HG03103 (cell line): ENCODE measurements at regions not wholly inside any gene's neighbourhood (a gene's known extent, or its start where the extent isn't known, plus 50 kb on each side); places are given as distances from the start of the nearest gene placed in this dataset.

Experiments used
- ATAC-seq: cut with Tn5 transposase; IDR thresholded peaks from one replicate; pipeline ENCODE4 v1.9.1; 2021; ENCODE audit warnings: low read depth; ENCODE audit not compliant: unreplicated experiment

DNA sequence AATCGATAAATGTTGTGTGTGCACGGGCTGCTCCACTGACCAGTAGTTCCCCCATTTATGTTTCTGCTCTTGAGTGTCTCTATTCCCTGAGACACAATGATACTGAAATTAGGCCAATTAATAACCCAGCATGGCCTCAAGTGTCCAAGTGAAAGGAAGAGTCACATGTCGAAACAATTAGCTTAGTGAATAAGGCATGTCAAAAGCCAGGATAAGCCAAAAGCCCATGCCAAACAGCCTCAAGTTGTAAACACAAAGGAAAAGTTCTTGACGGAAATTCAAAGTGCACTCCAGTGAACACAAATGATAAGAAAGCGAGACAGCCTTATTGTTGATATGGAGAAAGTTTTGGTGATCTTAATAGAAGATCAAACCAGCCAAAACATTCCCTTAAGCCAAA, 167.1 kb upstream of the C1QTNF7 start:
- ATAC-seq: no peak

DNA sequence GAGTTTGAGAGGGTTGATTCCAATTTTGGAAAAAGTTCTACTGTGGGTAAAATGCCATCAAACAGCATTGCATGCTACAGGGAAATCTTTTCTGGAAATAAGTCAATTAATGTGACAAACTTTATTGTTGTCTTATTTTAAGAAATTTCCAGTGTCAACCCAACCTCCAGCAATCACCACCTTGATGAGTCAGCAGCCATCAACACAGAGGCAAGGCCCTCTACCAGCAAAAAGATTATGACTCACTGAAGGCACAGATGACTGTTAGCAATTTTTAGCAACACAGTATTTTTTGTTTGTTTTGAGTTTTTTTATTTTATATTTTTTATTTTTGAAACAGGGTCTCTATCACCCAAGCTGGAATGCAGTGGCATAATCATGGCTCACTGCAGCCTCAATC, 165.4 kb upstream of the C1QTNF7 start:
- ATAC-seq: no peak

DNA sequence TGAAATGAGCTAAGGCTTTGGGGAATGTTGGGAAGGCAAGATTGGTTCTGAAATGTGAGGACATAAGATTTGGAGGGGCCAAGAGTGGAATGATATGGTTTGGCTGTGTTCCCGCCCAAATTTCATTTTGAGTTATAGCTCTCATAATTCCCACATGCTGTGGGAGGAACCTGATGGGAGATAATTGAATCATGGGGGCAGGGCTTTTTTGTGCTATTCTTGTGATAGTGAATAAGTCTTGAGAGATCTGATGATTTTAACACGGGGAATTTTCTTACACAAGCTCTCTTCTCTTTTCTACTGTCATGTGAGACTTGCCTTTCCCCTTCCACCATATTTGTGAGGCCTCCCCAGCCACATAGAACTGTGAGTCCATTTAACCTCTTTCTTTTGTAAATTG, 157.6 kb upstream of the C1QTNF7 start:
- no peak for ATAC-seq

DNA sequence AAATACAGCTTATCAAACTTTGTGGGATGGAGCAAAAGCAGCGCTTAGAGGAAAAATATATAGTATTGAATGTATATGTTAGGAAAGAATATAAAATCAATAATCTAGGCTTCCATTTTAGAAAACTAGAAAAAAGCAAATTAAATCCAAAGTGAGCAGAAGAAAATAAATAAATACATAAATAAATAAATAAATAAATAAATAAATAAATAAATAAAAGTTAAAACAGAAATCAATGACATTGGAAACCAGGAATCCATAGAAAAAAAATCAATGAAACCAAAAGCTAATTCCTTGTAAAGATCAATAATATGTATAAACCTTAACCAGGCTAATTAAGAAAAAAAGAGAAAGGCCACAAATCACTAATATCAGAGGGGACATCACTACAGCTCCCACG, 141.8 kb upstream of the C1QTNF7 start:
- ATAC-seq: no peak

DNA sequence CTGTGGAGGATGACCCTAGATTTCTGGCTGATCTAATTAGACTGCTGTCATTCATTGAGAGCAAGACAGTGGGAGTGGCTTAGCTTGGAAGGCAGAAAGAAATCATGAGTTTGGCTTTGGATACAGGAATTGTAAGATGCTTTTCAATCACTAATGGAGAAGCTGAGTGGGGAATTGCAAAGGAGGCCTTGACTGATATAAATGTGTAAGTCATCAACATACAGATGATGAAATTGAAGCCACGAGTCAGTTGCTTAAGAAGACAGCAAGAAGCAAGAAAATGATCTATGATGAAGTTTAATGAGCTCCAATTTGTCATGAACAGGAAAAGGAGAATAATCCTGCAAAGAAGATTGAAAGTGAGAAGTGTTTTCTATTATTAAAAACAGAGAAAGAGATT, 136.7 kb upstream of the C1QTNF7 start:
- no peak for ATAC-seq

DNA sequence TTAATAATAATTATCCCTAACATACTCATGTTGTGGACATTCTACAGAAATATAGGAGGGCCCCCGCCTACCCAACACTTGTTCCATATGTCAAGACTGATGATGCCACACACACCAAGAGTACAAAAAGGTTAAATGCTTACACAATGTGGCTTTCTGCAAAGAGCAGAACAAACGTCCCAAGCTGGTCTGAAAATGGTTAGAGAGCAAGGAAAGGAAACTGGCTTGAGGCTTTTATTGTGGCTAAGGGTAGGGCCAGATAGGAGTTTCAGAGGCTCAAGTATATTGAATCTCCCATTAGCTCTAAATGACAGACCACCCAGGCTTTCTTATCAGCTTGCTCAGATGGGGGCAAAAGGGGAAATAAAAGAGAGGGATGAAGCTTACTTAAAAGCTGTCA, 134.1 kb upstream of the C1QTNF7 start:
- ATAC-seq: no peak

DNA sequence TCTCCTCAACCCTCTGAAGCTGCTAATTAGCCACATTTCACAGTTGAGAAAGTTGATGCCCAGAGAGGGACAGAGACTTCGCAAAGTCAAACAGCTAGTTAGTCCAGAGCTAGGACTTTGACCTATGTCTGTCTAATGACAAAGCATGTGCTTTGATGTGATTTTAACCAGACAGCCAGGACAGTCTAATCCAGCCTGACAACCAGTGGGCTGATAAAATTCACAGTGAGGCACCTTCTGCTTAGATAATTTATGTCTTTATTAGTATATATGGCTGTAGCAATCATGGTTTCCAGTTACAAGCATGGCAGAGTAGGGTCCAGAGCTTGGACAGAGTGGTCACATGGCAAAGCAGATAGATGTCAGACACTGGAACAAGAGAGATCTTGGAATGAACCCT, 133.6 kb upstream of the C1QTNF7 start:
- ATAC-seq: no peak

DNA sequence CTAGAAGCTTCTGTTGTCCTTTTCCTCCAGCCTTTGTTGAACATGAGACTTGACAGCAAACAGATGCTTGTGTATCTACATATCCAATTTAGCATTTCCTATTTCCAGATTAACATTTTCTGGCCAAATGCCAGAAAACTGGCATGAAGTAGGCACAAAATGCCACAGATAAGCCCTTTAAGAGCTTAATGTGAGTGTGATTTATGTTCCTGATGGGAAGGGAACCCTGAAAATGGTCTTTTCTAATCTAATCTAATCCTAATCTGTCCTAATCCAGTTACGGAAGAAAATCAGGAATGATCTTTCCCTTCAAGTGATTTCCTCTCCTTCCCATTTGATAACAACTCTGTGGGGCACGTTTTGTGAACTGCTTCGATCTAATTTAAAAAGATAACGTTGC, 133.0 kb upstream of the C1QTNF7 start:
- ATAC-seq: no peak

DNA sequence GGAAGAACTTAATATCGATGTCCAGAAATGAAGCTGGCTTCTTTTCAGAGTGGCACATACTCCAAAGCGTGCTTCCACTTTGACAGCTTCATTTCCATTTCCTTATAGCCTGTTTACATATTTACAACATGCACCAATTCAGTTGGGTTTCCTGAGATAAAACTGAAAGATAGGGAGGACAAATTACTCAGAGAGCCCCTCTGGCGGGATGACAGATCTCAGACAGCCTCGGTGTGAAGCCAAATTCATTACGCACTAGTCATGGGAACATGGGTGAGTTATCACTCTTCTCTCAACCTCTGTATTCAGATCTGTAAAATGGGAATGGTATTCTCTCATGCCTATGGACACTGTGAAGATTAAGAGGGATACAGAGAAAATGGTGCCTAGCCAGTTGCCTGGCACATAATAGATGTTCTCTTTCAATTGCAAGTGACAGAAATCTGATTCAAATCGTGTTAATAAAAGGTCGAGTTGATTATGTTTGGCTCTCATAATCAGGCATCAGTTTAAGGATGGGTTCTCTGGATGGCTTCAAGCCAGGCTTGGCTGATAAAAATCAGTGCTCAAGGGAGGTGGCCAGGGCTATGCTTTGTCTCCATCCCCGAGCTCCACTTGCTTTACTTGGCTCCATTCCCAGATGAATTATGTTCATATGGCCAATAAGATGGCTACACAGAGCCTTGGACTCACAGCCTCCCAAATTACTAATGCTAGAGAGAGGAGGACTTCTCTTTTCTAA, 132.2 kb upstream of the C1QTNF7 start:
- ATAC-seq: no peak

DNA sequence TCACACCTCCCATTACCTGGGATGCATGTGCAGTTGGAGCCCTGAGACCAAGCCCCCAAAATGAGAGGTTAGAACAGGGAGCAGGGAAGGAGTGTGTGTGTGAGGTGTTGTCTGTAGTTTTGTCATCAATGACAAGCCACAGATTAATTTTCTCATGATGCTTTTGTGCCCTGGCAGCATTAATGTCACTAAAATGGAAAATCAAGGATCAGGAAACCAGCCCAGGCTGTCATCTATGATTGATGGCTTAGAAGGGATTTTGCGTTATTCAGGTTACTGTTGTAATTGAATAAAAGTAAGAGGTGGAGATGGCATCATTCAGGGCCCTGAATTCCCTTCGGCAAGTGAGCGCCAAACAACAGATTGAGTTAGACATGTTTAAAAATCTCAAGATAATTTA, 130.5 kb upstream of the C1QTNF7 start:
- no peak for ATAC-seq

DNA sequence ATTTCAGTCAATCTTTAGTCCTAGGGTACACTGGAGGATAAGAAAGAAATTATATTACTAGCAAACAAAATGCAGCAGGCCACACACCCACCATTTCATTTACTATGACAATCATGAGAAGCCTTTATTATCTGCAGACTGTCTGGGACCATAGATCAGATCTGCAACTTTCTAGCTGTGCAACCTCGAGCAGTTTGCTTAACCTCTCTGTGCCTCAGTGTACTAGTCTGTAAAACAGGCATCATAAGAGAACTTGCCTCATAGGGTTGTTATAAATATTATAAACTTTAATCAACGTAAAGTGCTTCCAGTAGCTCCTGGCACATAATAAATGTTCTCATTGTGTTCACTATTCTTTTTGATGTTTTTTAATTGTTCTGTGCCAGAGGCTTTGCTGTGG, 128.2 kb upstream of the C1QTNF7 start:
- ATAC-seq: no peak

DNA sequence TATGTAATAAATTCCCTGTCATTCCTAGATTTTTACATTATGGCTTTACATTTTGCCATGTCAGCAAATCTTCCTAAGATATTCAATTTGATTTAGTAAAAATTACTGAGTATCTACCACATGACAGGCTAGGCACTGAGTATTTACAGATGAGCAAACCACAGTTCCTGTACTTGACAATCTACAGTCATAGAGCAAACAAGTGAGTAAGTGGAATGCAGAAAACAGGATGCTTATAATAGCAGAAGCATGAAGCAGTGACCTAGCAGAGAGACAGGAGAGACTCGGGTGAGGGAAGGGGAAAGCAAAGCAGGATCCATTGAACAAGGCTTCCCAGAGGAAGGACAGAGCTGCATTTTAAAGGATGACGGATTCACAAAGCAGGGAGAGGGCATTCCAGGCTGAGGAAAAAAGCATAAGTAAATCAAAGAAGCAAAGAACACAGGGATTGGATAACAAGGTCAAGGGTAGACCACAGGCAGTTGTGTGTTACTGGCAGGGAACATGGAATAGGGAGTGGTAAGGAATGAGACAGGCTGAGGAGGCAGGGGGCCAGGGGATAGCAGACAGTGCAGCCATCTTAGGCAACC, 124.7 kb upstream of the C1QTNF7 start:
- no peak for ATAC-seq

DNA sequence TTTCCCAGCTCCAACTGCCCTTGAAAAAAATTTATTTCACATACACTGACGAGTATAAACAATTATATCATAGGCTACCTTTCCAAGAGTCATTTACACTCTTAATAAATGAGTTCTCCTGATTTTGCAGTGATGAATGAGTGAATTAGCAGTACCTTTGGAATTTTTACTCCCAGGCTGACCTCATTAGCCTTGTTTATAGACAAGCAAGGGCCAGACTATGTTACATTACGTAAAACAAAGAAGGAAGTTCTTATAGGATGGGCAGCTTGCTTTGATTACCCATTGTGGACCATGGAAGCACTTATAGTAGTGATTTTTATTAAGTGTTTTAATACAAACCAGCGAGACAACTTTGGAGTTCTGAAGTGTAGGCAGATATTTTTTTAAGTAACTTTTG, 112.9 kb upstream of the C1QTNF7 start:
- ATAC-seq: no peak

DNA sequence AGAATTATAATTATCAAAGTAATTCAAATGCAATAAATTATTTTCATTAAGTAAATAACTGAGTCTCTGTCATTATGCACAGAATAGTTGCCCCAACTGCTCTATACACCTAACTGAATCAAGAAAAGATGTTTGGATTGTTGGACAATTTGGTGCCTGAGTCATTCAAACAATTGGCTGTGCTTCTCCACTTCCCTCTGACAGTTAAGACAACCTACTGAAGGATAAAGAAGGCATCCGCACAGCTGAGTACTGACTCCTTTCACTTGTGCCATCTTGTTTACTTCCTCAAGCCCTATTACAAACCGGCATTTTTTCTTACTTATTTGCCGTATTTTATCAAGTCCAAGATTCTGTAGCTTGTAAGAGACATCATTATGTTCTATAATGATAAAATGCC, 110.6 kb upstream of the C1QTNF7 start:
- no peak for ATAC-seq

DNA sequence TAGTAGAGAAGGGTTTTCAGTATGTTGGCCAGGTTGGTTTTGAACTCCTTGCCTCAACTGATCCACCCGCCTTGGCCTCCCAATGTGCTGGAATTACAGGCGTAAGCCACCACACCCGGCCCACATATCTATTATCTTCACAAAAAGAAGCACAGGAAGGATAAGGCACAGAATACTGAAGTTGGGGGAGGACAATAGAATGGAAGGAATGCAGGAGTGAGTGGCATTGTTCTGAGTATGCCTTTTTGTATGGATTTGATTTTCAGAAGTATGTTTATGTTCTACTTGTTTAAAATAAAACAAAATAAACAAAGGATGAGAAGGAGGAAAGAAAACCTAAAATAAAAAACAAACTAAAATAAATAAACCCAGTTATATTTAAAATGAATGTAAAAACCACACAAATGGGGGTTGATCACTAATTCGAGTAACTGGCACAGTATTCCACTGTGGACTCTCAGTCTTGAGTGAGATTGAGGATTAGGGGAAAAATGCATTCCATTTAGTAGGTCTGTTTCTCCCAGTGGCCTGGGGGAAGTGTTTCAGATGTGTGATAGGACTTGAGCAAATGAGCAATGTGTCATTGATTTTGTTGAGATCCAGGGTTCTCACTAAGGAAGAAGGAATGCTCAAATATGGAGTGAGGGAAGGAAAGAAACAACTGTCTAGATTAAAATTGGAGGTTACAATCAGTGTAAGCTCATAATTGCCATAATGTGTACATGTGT, 109.0 kb upstream of the C1QTNF7 start:
- ATAC-seq: no peak

DNA sequence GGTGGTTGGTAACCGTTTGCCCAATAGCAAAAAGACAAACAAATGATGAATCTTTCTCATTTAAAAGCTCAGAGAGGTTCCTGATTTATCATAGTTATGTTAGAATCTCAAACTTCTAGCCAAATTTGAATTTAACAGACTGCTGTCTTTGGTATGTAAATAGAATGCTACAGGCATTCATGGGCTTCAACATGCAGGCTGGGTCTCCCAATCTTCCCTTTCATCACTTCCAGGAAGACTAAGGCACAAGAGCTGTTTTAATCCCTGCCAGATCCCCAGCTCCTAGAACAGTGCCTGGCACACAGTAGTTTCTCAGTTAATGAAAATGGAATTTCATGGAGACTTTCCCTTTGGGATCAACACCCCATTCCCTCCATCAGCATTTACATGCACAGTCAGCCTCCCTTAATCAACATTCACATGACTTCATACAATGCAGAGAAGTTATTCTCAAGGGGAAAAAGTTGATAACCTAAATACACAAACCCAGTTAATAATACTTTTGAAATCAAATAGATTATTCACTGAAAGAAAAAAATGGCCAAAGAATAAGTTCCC, 107.6 kb upstream of the C1QTNF7 start:
- no peak for ATAC-seq

DNA sequence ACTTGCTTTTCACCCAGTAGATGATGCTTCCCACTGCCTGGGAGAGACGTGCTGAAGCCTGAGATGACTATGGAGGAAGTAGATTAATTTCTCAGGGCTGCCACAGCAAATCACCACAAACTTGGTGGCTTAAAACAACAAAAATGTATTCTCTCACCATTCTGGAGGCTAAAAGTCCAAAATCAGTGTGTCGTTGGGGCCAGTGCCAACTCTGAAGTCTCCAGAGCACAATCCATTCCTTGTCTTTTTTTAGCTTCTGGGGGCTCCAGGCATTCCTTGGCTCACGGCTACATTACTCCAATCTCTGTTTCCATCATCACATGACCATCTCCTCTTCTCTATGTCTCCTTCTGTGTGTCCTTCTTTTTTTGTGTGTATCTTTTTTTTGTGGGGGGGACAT, 105.8 kb upstream of the C1QTNF7 start:
- no peak for ATAC-seq

DNA sequence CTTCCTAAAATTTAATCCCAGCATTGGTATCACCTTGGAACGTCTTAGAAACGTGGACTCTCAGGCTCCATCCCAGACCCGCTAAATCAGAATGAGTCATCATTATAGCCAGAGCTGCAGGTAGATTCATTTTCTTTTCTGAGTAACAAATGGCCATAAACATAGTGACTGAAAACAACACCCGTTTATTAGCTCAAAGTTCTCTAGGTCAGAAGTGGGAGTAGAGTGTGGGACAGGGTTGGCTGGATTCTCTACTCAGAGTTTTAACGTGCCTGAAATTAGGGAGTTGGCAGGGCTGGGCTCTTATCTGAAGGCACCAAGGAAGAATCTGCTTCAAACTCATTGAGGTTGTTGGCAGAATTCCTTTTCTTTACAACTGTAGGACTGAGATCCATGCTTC, 101.8 kb upstream of the C1QTNF7 start:
- no peak for ATAC-seq

DNA sequence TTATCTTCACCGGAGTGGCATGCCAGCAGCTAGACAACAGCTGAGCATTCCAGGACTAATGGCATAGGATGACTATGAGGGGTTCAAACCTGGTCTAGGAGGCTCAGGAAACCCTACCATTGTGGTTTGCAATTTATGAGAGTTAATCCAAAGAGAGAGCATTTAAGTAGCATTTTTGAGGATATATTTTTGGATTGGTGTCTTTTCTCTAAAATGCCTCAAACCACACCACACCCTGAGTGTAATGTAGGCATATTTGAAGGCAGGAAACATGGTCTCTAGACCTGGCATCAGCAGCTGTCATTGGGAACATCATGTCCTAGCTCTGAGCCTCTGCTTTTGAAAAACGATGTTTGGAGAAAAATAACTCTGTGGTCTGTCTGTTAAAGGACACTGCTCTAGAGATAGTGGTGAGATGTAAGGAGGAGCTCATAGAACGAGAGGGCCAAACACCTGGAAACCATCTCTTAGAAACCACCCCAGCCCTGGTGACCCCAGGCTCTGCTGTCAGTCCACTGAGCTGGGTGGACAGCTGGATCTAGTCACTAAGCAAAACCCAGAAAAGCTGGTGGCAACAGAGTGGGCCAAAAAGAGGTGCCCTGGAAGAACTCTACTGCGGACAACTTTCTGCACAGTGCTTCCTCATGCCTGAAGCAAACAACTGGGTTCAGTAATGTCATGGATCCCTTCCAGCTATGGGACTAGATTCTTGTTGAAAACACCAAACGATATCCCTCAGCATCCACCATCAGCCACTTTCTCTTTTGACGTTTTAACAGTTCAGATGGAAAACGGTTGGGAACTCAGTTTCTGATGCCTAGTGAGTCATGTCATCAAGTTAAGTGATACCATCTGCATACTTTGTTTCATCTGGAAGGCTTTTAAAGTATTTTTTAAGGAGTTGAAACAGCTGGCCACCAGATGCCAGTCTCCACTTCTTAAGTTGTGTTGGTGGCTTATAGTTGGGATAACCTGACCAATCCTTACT, 100.2 kb upstream of the C1QTNF7 start:
- no peak for ATAC-seq

DNA sequence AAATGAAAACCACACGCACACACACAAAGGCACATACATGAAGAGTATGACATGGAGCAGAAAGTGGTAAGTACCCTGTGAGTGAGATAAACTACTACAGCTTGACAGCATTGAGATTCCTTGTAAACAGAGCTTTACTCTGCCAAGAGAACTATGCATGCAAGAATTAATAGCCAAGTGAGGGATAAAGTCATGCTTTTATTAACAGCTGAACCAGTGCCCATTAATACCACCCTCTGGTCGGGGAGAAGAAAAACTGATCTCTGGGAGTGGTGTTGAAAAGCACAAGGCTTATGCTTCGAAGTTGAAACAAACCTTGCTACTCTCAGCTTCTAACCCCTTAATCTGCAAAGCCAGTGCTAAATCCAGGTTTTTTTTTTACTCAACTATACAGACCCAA, 95.9 kb upstream of the C1QTNF7 start:
- ATAC-seq: no peak

DNA sequence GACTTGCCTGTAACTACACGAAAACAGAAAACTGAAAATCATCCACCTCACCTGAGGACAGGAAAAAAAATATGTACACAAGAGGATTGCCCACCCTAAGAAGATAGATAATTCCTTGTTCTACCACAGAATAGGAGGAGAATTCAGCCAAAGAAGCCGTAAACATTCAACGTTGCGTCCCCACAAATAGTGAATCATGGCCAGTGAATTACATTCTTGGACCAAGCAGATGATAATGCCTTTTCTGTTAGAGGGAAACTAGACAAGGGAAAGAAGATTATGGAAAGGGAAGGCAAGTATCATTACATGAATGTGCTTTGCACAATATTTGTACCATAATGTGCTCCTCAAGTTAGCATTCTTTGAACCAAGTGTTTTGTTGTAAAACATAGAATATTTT, 95.5 kb upstream of the C1QTNF7 start:
- ATAC-seq: no peak
